DOHH2 (cell line): ENCODE measurements at regions not wholly inside any gene's neighbourhood (a gene's known extent, or its start where the extent isn't known, plus 50 kb on each side); places are given as distances from the start of the nearest gene placed in this dataset.

Experiments used
- H3F3A ChIP-seq: fragments of 200-600 bp; sonication (generic), shearing (Covaris generic); 2 replicates; pipeline ENCODE4 v1.6.0; 2016; ENCODE audit warnings: antibody characterized with exemption, mild to moderate bottlenecking; ENCODE audit not compliant: control insufficient read depth, insufficient read depth
- H3K27ac ChIP-seq: fragments of 200-600 bp; sonication (generic); 2 replicates; pipeline ENCODE4 v1.5.1; 2014; ENCODE audit warnings: low read depth, mild to moderate bottlenecking, low read length, moderate library complexity
- H3K27me3 ChIP-seq: fragments of 200-600 bp; sonication (generic); 2 replicates; pipeline ENCODE4 v1.6.1; 2014; ENCODE audit warnings: mild to moderate bottlenecking, low read length, mixed read lengths; ENCODE audit not compliant: control insufficient read depth
- H3K36me3 ChIP-seq: fragments of 200-600 bp; sonication (generic); 2 replicates; pipeline ENCODE4 v1.6.1; 2014; ENCODE audit warnings: mild to moderate bottlenecking, low read length, moderate library complexity, mixed read lengths; ENCODE audit not compliant: control insufficient read depth
- H3K4me1 ChIP-seq: fragments of 200-600 bp; sonication (generic); 2 replicates; pipeline ENCODE4 v1.6.1; 2014; ENCODE audit warnings: mild to moderate bottlenecking, low read length, mixed read lengths; ENCODE audit not compliant: control insufficient read depth
- H3K4me2 ChIP-seq: fragments of 200-600 bp; sonication (generic); 2 replicates; pipeline ENCODE4 v1.6.0; 2014; ENCODE audit warnings: mild to moderate bottlenecking, low read length, moderate library complexity
- H3K4me3 ChIP-seq: fragments of 200-600 bp; sonication (generic); 2 replicates; pipeline ENCODE4 v1.5.1; 2014; ENCODE audit warnings: mild to moderate bottlenecking, low read length, mixed read lengths
- H3K79me2 ChIP-seq: fragments of 200-600 bp; sonication (generic); 2 replicates; pipeline ENCODE4 v1.6.1; 2014; ENCODE audit warnings: mild to moderate bottlenecking, low read length, mixed read lengths; ENCODE audit not compliant: control insufficient read depth
- H3K9me2 ChIP-seq: fragments of 200-600 bp; sonication (generic); replicated peaks from 2 replicates; pipeline ENCODE4 v1.6.1; 2014; ENCODE audit warnings: mild to moderate bottlenecking, low read length, mixed read lengths; ENCODE audit not compliant: control insufficient read depth
- H3K9me3 ChIP-seq: fragments of 200-600 bp; sonication (generic); 2 replicates; pipeline ENCODE4 v1.6.1; 2014; ENCODE audit warnings: antibody characterized with exemption, low read length, mixed read lengths; ENCODE audit not compliant: control insufficient read depth, insufficient read depth
- H4K20me1 ChIP-seq: fragments of 200-600 bp; sonication (generic); 2 replicates; pipeline ENCODE4 v1.6.0; 2014; ENCODE audit warnings: low read depth, mild to moderate bottlenecking, antibody characterized with exemption, low read length, moderate library complexity; ENCODE audit not compliant: control insufficient read depth, insufficient read depth
- EZH2phosphoT487 ChIP-seq: fragments of 200-600 bp; sonication (generic); IDR thresholded peaks from 2 replicates; pipeline ENCODE4 v1.6.1; 2017; ENCODE audit warnings: borderline replicate concordance, mild to moderate bottlenecking, antibody characterized with exemption, low read length, moderate library complexity, mixed read lengths
- TF ChIP-seq, protein P1 (sequence below): fragments of 200-600 bp; sonication (generic); IDR thresholded peaks from one replicate; pipeline ENCODE4 v1.5.1; 2014; ENCODE audit warnings: antibody characterized with exemption, mild to moderate bottlenecking, low read depth, low read length; ENCODE audit not compliant: poor library complexity, severe bottlenecking

DNA sequence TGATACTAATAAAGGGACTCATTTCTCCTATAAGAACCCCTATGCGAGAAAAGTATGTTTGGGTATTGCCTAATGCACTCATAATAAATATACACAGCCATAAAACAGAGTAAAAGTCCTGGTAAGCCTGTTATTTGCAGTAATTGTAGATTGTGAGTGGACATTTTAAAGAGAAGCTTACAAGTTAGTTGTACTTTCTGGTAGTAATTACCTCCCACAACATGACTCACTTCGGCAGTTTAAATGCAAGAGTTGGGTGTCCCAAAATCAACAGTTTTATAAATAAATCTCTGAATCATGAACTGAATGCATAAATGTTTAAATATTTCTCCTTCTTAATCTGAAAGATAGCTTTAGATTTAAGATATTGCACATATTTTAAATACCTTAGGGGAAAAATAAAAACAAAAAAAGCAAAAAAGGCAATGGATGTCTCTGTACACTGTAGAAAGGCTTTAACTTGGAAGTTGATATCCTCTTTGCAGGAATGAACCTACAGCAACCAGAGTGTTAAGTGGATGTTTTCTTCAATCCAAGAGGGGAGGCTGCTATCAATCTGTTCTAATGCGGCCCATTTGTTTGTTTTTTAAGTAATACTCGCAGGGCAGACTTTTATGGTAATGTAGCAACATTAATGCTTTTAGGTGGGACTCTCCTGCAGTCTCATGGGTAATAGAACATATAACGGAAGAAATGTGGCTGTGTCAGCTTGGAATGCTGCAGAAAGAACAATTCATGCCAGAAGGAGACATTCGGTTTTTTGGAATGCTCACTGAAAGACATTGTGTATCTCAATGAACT is 57.3 kb upstream of the ZEB1 start:
- no peak overlapping the region for H3K27ac ChIP-seq
- no peaks in the 10 kb centered on the region for H3K9me3 ChIP-seq
- no peak overlapping the region for H3K4me2 ChIP-seq
- no peak overlapping the region for H3K4me3 ChIP-seq
- no peaks in the 10 kb centered on the region for H3K9me2 ChIP-seq
- no peaks in the 10 kb centered on the region for H3K4me1 ChIP-seq
- H4K20me1 ChIP-seq, result no peaks in the 10 kb centered on the region
- H3F3A ChIP-seq, result no peaks in the 10 kb centered on the region
- no peaks in the 10 kb centered on the region for H3K36me3 ChIP-seq
- H3K27me3 ChIP-seq, result no peaks in the 10 kb centered on the region
- TF ChIP-seq, protein P1, sequence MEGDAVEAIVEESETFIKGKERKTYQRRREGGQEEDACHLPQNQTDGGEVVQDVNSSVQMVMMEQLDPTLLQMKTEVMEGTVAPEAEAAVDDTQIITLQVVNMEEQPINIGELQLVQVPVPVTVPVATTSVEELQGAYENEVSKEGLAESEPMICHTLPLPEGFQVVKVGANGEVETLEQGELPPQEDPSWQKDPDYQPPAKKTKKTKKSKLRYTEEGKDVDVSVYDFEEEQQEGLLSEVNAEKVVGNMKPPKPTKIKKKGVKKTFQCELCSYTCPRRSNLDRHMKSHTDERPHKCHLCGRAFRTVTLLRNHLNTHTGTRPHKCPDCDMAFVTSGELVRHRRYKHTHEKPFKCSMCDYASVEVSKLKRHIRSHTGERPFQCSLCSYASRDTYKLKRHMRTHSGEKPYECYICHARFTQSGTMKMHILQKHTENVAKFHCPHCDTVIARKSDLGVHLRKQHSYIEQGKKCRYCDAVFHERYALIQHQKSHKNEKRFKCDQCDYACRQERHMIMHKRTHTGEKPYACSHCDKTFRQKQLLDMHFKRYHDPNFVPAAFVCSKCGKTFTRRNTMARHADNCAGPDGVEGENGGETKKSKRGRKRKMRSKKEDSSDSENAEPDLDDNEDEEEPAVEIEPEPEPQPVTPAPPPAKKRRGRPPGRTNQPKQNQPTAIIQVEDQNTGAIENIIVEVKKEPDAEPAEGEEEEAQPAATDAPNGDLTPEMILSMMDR, result no peak
- TF ChIP-seq EZH2phosphoT487, result no peak
- H3K79me2 ChIP-seq, result no peaks in the 10 kb centered on the region

GRCh38 chr10:31262672-31263071 is 56.3 kb upstream of the ZEB1 start:
- H4K20me1 ChIP-seq, result no peaks in the 10 kb centered on the region
- no peak overlapping the region for H3K4me2 ChIP-seq
- no peaks in the 10 kb centered on the region for H3K4me1 ChIP-seq
- no peak overlapping the region for H3K4me3 ChIP-seq
- H3F3A ChIP-seq, result no peaks in the 10 kb centered on the region
- no peaks in the 10 kb centered on the region for H3K36me3 ChIP-seq
- no peak for TF ChIP-seq EZH2phosphoT487
- TF ChIP-seq, protein P1, result no peak
- H3K9me2 ChIP-seq, result no peaks in the 10 kb centered on the region
- H3K27me3 ChIP-seq, result no peaks in the 10 kb centered on the region
- no peaks in the 10 kb centered on the region for H3K79me2 ChIP-seq
- H3K27ac ChIP-seq, result no peak overlapping the region
- no peaks in the 10 kb centered on the region for H3K9me3 ChIP-seq

DNA sequence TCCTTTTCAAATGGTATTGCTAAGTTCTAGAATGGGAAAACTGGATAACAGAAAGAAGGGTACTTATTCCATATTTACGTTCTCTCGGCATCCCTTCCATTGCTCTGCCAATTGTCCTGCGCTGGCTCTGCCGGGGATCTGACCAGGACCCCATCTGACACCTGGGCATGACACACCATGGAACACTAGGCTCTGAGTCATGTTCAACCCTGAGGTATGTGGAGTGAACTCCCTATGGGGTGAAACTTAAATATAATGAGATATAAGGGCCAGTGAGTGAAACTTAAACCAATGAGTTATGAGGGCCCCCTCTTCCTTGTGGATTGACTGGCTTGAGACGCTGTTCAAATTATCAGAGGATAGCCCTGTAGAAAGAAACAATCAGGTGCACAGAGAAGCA is 55.1 kb upstream of the ZEB1 start:
- Histone ChIP-seq H3K9me2 (no peaks in the 10 kb centered on the region), H3K4me1 (no peaks in the 10 kb centered on the region), H4K20me1 (no peaks in the 10 kb centered on the region), H3K27me3 (no peaks in the 10 kb centered on the region), H3K27ac (no peak overlapping the region), H3F3A (no peaks in the 10 kb centered on the region), H3K36me3 (no peaks in the 10 kb centered on the region), H3K4me3 (no peak overlapping the region), H3K4me2 (no peak overlapping the region), H3K79me2 (no peaks in the 10 kb centered on the region), H3K9me3 (no peaks in the 10 kb centered on the region)
- no peak for TF ChIP-seq EZH2phosphoT487
- TF ChIP-seq, protein P1, result no peak
